Ovary (tissue), 7 donors: ENCODE measurements at regions not wholly inside any gene's neighbourhood (a gene's known extent, or its start where the extent isn't known, plus 50 kb on each side); places are given as distances from the start of the nearest gene placed in this dataset.

Experiments used
- DNase-seq, 5 donors: peaks; one replicate each; pipeline ENCODE4 v3.0.0-alpha.2; 2019 to 2020
- H3K27ac ChIP-seq, 2 donors: fragments of 200-600 bp; one replicate each; pipeline versions ENCODE4 v1.5.1 to v1.8.0; 2019 to 2022
- H3K27me3 ChIP-seq: fragments of 200-600 bp; one replicate; pipeline ENCODE4 v1.8.0; 2022
- H3K36me3 ChIP-seq: fragments of 200-600 bp; sonication (generic); one replicate; pipeline ENCODE4 v1.5.1; 2019
- H3K4me1 ChIP-seq: one replicate; pipeline ENCODE4 v1.8.1; 2013; ENCODE audit warnings: mild to moderate bottlenecking, moderate library complexity; ENCODE audit not compliant: insufficient read depth
- H3K4me3 ChIP-seq: fragments of 200-600 bp; sonication (generic); one replicate; pipeline ENCODE4 v1.5.1; 2017
- H3K9me3 ChIP-seq, 2 donors: fragments of 200-600 bp in 1 of 2; sonication (generic) in 1 of 2; one replicate each; pipeline versions ENCODE4 v1.5.1 to v1.8.1; 2013 to 2019; ENCODE audit warnings: mild to moderate bottlenecking in 1 of 2, moderate library complexity in 1 of 2
- EP300 ChIP-seq: sonication (generic); formaldehyde crosslinking; IDR thresholded peaks from one replicate; pipeline ENCODE4 v1.6.1; 2017; ENCODE audit warnings: antibody characterized with exemption
- POLR2A ChIP-seq: fragments of 450-650 bp; IDR thresholded peaks from one replicate; pipeline ENCODE4 v1.6.1; 2017; ENCODE audit warnings: antibody characterized with exemption, mild to moderate bottlenecking, moderate library complexity
- WGBS, 3 donors: extraction: QIAGEN DNeasy Blood & Tissue Kit in 1 of 3; methylation state at CpG; one replicate each; pipeline versions ENCODE4 v1.1.5 to v1.1.7; 2013 to 2017; 5-methylcytosine and 5-hydroxymethylcytosine counted together
- intact Hi-C, 4 donors: fragments of 100-400 bp; cut with DNase I; formaldehyde crosslinking; loops; one replicate each; pipeline versions ENCODE4 v1.11.0 to v1.15.1; 2022 to 2023
- TF ChIP-seq, protein P1 (sequence below), 3 donors: fragments of 450-650 bp in 2 of 3; fragments of 200-600 bp in 1 of 3; IDR thresholded peaks; one replicate each; pipeline versions ENCODE4 v1.5.1 to v1.8.0; 2016 to 2022; ENCODE audit warnings: antibody characterized with exemption in 3 of 3, mild to moderate bottlenecking in 1 of 3
- donor health status: DM: no; HTN: no; CAD: no; lungs with moderate emphysema.
- donor health status: DM: no; HTN: no; CAD: no.
- donor health status: Bipolar disorder and iron deficiency.
- donor health status: DM: no; HTN: no; CAD: no.
- donor health status: DM: yes; HTN: yes; CAD: no.

DNA sequence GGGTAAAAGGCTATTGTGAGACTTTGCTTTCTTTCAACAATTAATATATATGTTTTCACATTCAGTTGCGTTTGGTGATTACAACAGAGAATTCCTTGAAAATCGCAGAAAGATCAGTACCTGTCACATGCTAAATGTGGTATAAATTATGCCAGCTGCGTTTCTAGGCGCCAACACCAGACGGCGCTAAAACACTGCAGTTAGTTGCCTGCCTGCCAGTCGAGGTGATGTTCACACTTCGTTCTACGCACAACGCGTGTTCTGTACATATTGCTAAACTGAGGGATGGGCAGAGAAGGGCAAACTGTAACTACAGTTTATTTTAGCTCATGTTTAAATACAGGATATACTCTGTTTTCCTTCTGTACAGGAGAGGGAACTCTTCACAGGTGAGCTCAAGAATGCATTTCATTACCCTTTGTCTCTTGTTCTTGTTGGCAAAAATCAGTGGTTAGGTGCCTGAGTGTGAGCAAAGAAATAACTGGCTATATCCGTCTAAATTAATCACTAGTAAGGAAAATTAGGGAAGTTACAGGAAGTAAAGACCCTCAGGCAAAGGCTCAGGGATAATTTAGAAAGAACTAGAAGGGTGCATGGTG is 100.1 kb upstream of the RGS17 start:
- H3K36me3 ChIP-seq: no peaks in the 10 kb centered on the region
- TF ChIP-seq, protein P1, sequence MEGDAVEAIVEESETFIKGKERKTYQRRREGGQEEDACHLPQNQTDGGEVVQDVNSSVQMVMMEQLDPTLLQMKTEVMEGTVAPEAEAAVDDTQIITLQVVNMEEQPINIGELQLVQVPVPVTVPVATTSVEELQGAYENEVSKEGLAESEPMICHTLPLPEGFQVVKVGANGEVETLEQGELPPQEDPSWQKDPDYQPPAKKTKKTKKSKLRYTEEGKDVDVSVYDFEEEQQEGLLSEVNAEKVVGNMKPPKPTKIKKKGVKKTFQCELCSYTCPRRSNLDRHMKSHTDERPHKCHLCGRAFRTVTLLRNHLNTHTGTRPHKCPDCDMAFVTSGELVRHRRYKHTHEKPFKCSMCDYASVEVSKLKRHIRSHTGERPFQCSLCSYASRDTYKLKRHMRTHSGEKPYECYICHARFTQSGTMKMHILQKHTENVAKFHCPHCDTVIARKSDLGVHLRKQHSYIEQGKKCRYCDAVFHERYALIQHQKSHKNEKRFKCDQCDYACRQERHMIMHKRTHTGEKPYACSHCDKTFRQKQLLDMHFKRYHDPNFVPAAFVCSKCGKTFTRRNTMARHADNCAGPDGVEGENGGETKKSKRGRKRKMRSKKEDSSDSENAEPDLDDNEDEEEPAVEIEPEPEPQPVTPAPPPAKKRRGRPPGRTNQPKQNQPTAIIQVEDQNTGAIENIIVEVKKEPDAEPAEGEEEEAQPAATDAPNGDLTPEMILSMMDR (IDR thresholded peaks at IDR 0.05): no peak
- no peak for TF ChIP-seq EP300
- no peak for TF ChIP-seq POLR2A
- H3K4me1 ChIP-seq: no peaks in the 10 kb centered on the region
- H3K27me3 ChIP-seq: no peaks in the 10 kb centered on the region
- intact Hi-C loops: no loop called here
- H3K4me3 ChIP-seq: no peak overlapping the region
- H3K9me3 ChIP-seq: no peaks in the 10 kb centered on the region
- peak in 1 of 5 donors; percentile 10 for DNase-seq
- 4 to 8% (median 5%) methylated on average over 12 of the region's 12 CpGs for WGBS, 3 donors
- H3K27ac ChIP-seq: no peak overlapping the region

DNA sequence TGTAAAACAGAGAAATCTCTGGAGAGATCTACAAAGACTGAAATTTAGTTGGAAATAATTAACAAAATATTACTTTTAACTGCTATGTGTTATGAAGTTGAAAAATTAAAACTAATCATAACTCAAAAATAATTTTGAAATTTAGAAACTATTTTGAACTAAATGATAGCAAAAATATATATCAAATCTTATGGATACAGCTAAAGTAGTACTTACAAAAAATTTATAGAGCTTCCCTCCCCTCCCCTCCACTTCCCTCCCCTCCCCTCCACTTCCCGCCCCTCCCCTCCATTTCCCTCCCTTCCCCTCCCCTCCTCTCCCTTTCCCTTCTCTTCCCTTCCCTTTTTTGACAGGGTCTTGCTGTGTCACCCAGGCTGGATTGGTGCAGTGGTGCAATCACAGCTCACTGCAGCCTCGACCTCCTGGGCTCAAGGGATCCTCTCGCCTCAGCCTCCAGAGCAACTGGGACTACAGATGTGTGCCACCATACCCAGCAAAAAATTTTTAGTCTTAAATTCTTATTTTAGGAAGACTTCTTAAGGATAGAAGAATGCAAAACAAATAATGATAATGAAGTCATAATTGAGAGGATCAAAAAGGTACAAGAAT is 87.2 kb upstream of the RGS17 start:
- Histone ChIP-seq H3K4me3 (no peak overlapping the region), H3K27me3 (no peaks in the 10 kb centered on the region), H3K27ac (no peak overlapping the region), H3K4me1 (no peaks in the 10 kb centered on the region), H3K36me3 (no peaks in the 10 kb centered on the region), H3K9me3 (no peaks in the 10 kb centered on the region)
- WGBS, 3 donors: 80 to 98% (median 82%) methylated on average over 3 of the region's 3 CpGs
- DNase-seq: no peak
- TF ChIP-seq EP300 (no peak), POLR2A (no peak)
- TF ChIP-seq, protein P1 (IDR thresholded peaks at IDR 0.05): no peak
- intact Hi-C loops: no loop called here

DNA sequence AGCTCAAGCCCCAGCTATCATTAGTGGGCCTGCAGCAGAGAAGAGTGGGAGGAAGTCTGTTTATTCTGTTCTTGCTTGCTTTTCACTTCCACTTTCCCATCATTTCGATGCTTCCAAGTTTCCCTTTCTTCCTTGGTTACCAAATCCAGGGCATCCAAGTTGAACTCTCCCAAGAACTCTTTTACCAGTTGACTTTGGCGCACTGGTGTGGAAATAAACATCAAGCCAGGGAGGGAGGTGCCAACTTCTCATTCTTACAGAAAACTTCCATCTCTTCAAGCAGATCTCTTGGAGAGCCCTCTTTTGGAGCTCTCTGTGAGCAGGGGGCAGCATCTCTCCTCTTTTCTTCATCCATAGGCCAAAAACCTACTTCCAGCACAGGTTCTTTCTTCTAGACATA is 85.7 kb upstream of the RGS17 start:
- no peak overlapping the region for H3K27ac ChIP-seq
- WGBS, 3 donors: 78 to 86% (median 80%) methylated on average over 2 of the region's 2 CpGs
- H3K27me3 ChIP-seq: no peaks in the 10 kb centered on the region
- no peaks in the 10 kb centered on the region for H3K9me3 ChIP-seq
- no peak overlapping the region for H3K4me3 ChIP-seq
- no peak for DNase-seq
- no peaks in the 10 kb centered on the region for H3K36me3 ChIP-seq
- no peaks in the 10 kb centered on the region for H3K4me1 ChIP-seq
- TF ChIP-seq POLR2A: no peak
- TF ChIP-seq, protein P1 (IDR thresholded peaks at IDR 0.05): no peak
- no peak for TF ChIP-seq EP300
- intact Hi-C loops: no loop called here

DNA sequence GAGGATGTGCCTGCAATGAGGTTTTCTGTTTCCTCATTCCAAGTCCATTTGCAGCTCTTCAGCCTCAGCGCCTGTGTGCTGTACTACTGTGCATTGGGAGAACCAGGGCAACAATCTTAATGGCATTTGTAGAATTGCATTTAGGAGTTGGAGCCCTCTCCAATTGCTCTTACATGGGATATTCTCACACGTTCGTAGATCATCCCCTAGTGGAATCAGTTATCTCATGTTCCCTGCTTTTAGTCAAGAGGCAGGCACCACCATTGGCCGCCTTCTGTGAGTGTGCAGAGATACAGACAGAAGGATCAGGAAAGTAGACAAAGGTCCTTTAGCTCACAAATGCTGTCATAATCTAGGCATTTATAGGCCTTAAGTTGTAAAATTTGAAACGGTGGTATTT is 84.2 kb upstream of the RGS17 start:
- no peaks in the 10 kb centered on the region for H3K36me3 ChIP-seq
- H3K4me3 ChIP-seq: no peak overlapping the region
- no peak for DNase-seq
- no peaks in the 10 kb centered on the region for H3K27me3 ChIP-seq
- 70 to 83% (median 77%) methylated on average over 5 of the region's 5 CpGs for WGBS, 3 donors
- intact Hi-C loops: no loop called here
- H3K4me1 ChIP-seq: no peaks in the 10 kb centered on the region
- no peak overlapping the region for H3K27ac ChIP-seq
- no peak for TF ChIP-seq POLR2A
- no peak for TF ChIP-seq EP300
- TF ChIP-seq, protein P1 (IDR thresholded peaks at IDR 0.05): no peak
- H3K9me3 ChIP-seq: no peaks in the 10 kb centered on the region
